ENCODE measurements at regions not wholly inside any gene's neighbourhood (a gene's known extent, or its start where the extent isn't known, plus 50 kb on each side); places are given as distances from the start of the nearest gene placed in this dataset.

- no peak for TF ChIP-seq POLR2AphosphoS5 (IDR thresholded peaks at IDR 0.05; ENCODE audit: low read depth, low read length)
- no peak for TF ChIP-seq TAF1 (IDR thresholded peaks at IDR 0.05; ENCODE audit: borderline replicate concordance, low read depth, low read length)
- TF ChIP-seq POLR2A (IDR thresholded peaks at IDR 0.05; ENCODE audit: low read depth, low read length), result no peak
Measured at GRCh38 chr5:6810641-6811405, 97.6 kb downstream of the TENT4A start.

Measured in GM12892 (cell line).